Tibial nerve (tissue), 4 donors: ENCODE measurements at regions not wholly inside any gene's neighbourhood (a gene's known extent, or its start where the extent isn't known, plus 50 kb on each side); places are given as distances from the start of the nearest gene placed in this dataset.
A peak's percentile ranks its signal among the peaks of the same experiment; 100 is the strongest.

Source experiments
- DNase-seq, 2 donors: peaks; one replicate each; pipeline ENCODE4 v3.0.0-alpha.2; 2019; ENCODE audit warnings: low spot score in 2 of 2
- H3K27ac ChIP-seq, 4 donors: fragments of 200-600 bp; sonication (generic) in 3 of 4; one replicate each; pipeline ENCODE4 v1.5.1; 2017 to 2019; ENCODE audit warnings: mild to moderate bottlenecking in 1 of 4
- H3K27me3 ChIP-seq, 2 donors: fragments of 200-600 bp; sonication (generic) in 1 of 2; one replicate each; pipeline versions ENCODE4 v1.5.1 to v1.6.0; 2017 to 2019
- H3K36me3 ChIP-seq, 3 donors: fragments of 200-600 bp; sonication (generic); one replicate each; pipeline ENCODE4 v1.5.1; 2018 to 2019
- H3K4me1 ChIP-seq, 4 donors: fragments of 200-600 bp; sonication (generic) in 3 of 4; one replicate each; pipeline ENCODE4 v1.5.1; 2017 to 2019
- H3K4me3 ChIP-seq, 4 donors: fragments of 200-600 bp; sonication (generic) in 3 of 4; one replicate each; pipeline ENCODE4 v1.5.1; 2017 to 2019; ENCODE audit warnings: mild to moderate bottlenecking in 1 of 4, moderate library complexity in 1 of 4
- H3K9me3 ChIP-seq, 4 donors: fragments of 200-600 bp; sonication (generic) in 3 of 4; one replicate each; pipeline ENCODE4 v1.5.1; 2017 to 2019
- CTCF ChIP-seq, 5 experiments: fragments of 200-600 bp in 3 of 5; fragments of 450-650 bp in 2 of 5; sonication (generic) in 3 of 5; IDR thresholded peaks; one replicate each; pipeline ENCODE4 v1.5.1; 2016 to 2019; ENCODE audit warnings: antibody characterized with exemption in 5 of 5, mild to moderate bottlenecking in 3 of 5, moderate library complexity in 2 of 5
- EP300 ChIP-seq, 2 donors: sonication (generic); formaldehyde crosslinking; IDR thresholded peaks; one replicate each; pipeline ENCODE4 v1.6.1; 2017; ENCODE audit warnings: antibody characterized with exemption in 2 of 2, mild to moderate bottlenecking in 1 of 2
- POLR2A ChIP-seq, 2 donors: fragments of 450-650 bp; IDR thresholded peaks; one replicate each; pipeline ENCODE4 v1.6.1; 2017; ENCODE audit warnings: antibody characterized with exemption in 2 of 2, mild to moderate bottlenecking in 2 of 2, moderate library complexity in 2 of 2
- WGBS, 2 donors: methylation state at CpG; one replicate each; pipeline ENCODE4 v1.1.5; 2018; 5-methylcytosine and 5-hydroxymethylcytosine counted together

- Histone ChIP-seq H3K4me1 (no peaks in the 10 kb centered on the region), H3K9me3 (peaks cover 0 to 7% (median 0%) of the 10 kb centered on the region in 4 donors), H3K27ac (no peak overlapping the region), H3K36me3 (no peaks in the 10 kb centered on the region), H3K4me3 (no peak overlapping the region), H3K27me3 (no peaks in the 10 kb centered on the region)
- no peak for DNase-seq
- TF ChIP-seq POLR2A (IDR thresholded peaks at IDR 0.05), result no peak
- TF ChIP-seq EP300 (IDR thresholded peaks at IDR 0.05), result no peak
- TF ChIP-seq CTCF (IDR thresholded peaks at IDR 0.05), result no peak
- WGBS, 2 donors, result 87 to 94% methylated on average over 3 of the region's 3 CpGs
These were observed 645.1 kb upstream of the RBFOX1 start for GRCh38 chr16:6687593-6687992.

GRCh38 chr16:6684076-6684673, 648.5 kb upstream of the RBFOX1 start:
- H3K4me1 ChIP-seq, result no peaks in the 10 kb centered on the region
- peak in 4 of 5 experiments; percentile 24 to 41 (median 30) for TF ChIP-seq CTCF (IDR thresholded peaks at IDR 0.05)
- no peak for TF ChIP-seq POLR2A (IDR thresholded peaks at IDR 0.05)
- H3K36me3 ChIP-seq, result no peaks in the 10 kb centered on the region
- DNase-seq, result no peak
- peaks cover 0 to 7% (median 0%) of the 10 kb centered on the region in 4 donors for H3K9me3 ChIP-seq
- H3K27ac ChIP-seq, result no peak overlapping the region
- H3K4me3 ChIP-seq, result no peak overlapping the region
- no peaks in the 10 kb centered on the region for H3K27me3 ChIP-seq
- WGBS, 2 donors, result 9 to 11% methylated on average over 7 of the region's 7 CpGs

- TF ChIP-seq CTCF (IDR thresholded peaks at IDR 0.05) (peak in 4 of 5 experiments; percentile 35 to 69 (median 48)), EP300 (IDR thresholded peaks at IDR 0.05) (no peak), POLR2A (IDR thresholded peaks at IDR 0.05) (no peak)
- Histone ChIP-seq H3K4me3 (no peak overlapping the region), H3K36me3 (no peaks in the 10 kb centered on the region), H3K27ac (no peak overlapping the region), H3K27me3 (no peaks in the 10 kb centered on the region), H3K9me3 (peaks cover 0 to under 1% (median 0%) of the 10 kb centered on the region in 4 donors), H3K4me1 (no peaks in the 10 kb centered on the region)
- peak in 1 of 2 donors; percentile 9 for DNase-seq
- 44 to 52% methylated on average over 19 of the region's 19 CpGs for WGBS, 2 donors
These were observed 650.4 kb upstream of the RBFOX1 start for GRCh38 chr16:6682142-6682811.

- Histone ChIP-seq H3K4me3 (no peak overlapping the region), H3K27ac (no peak overlapping the region), H3K9me3 (no peaks in the 10 kb centered on the region), H3K36me3 (no peaks in the 10 kb centered on the region), H3K4me1 (no peaks in the 10 kb centered on the region), H3K27me3 (no peaks in the 10 kb centered on the region)
- TF ChIP-seq POLR2A (IDR thresholded peaks at IDR 0.05), result no peak
- no peak for TF ChIP-seq EP300 (IDR thresholded peaks at IDR 0.05)
- no peak for TF ChIP-seq CTCF (IDR thresholded peaks at IDR 0.05)
- WGBS, 2 donors, result 58 to 81% methylated on average over 3 of the region's 3 CpGs
- no peak for DNase-seq
These were observed 654.1 kb upstream of the RBFOX1 start for GRCh38 chr16:6678586-6678985.

GRCh38 chr16:6674071-6674470, 658.6 kb upstream of the RBFOX1 start:
- H3K27ac ChIP-seq, result no peak overlapping the region
- H3K36me3 ChIP-seq, result no peaks in the 10 kb centered on the region
- no peaks in the 10 kb centered on the region for H3K9me3 ChIP-seq
- no peaks in the 10 kb centered on the region for H3K4me1 ChIP-seq
- TF ChIP-seq EP300 (IDR thresholded peaks at IDR 0.05), result no peak
- TF ChIP-seq POLR2A (IDR thresholded peaks at IDR 0.05), result no peak
- TF ChIP-seq CTCF (IDR thresholded peaks at IDR 0.05), result no peak
- no peaks in the 10 kb centered on the region for H3K27me3 ChIP-seq
- DNase-seq, result no peak
- H3K4me3 ChIP-seq, result no peak overlapping the region
- 84 to 88% methylated on average over 4 of the region's 4 CpGs for WGBS, 2 donors
